K562 (cell line): ENCODE measurements at regions not wholly inside any gene's neighbourhood (a gene's known extent, or its start where the extent isn't known, plus 50 kb on each side); places are given as distances from the start of the nearest gene placed in this dataset.

Source experiments
- NRF1 ChIP-seq, 2 experiments: fragments of 450-650 bp; IDR thresholded peaks in 1 of 2; conservative IDR thresholded peaks in 1 of 2; 2 replicates each; pipeline ENCODE4 v1.6.1; 2014; ENCODE audit warnings: mild to moderate bottlenecking in 2 of 2
- ZFX ChIP-seq: sonication (generic); formaldehyde crosslinking; IDR thresholded peaks from 2 replicates; pipeline ENCODE4 v1.8.0; 2022; ENCODE audit warnings: mild to moderate bottlenecking, missing genetic modification reagents, moderate library complexity
- TF ChIP-seq, protein P1 (sequence below): sonication (generic); formaldehyde crosslinking; IDR thresholded peaks from 2 replicates; pipeline ENCODE4 v1.8.0; 2022; ENCODE audit warnings: mild to moderate bottlenecking, low read depth, missing genetic modification reagents

DNA sequence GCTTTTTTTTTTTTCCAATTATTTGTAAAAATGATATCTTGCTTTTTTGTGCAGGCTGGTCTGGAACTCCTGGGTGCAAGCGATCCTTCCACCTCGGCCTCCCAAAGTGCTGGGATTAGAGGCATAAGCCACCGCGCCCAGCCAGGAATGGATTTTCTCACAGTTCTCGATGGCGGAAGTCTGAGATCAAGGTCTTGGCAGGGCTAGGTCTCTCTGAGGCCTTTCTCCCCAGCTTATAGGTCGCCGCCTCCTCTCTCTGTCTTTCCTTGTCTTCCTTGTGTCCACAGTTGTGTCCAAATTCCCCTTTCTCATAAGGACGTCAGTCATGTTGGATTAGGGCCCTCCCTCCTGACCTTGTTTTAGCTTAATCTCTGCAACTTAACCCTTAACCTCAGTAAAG, 200.5 kb downstream of the UQCRFS1 start:
- TF ChIP-seq ZFX (CRISPR knock-in tag): no peak
- no peak for TF ChIP-seq NRF1 (conservative IDR thresholded peaks at IDR 0.05 in 1 of 2, IDR thresholded peaks at IDR 0.05 in 1 of 2)
- TF ChIP-seq, protein P1, sequence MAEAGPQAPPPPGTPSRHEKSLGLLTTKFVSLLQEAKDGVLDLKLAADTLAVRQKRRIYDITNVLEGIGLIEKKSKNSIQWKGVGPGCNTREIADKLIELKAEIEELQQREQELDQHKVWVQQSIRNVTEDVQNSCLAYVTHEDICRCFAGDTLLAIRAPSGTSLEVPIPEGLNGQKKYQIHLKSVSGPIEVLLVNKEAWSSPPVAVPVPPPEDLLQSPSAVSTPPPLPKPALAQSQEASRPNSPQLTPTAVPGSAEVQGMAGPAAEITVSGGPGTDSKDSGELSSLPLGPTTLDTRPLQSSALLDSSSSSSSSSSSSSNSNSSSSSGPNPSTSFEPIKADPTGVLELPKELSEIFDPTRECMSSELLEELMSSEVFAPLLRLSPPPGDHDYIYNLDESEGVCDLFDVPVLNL (CRISPR knock-in tag): no peak
